BE2C (cell line): ENCODE measurements at regions not wholly inside any gene's neighbourhood (a gene's known extent, or its start where the extent isn't known, plus 50 kb on each side); places are given as distances from the start of the nearest gene placed in this dataset.

Experiments used
- DNase-seq: peaks from one replicate; pipeline ENCODE4 v3.0.0-alpha.2; 2020
- H3K27me3 ChIP-seq: fragments of 250-450 bp; sonication (Bioruptor Pico); 2 replicates; pipeline ENCODE4 v1.5.1; 2020; ENCODE audit warnings: mild to moderate bottlenecking
- H3K36me3 ChIP-seq: fragments of 250-450 bp; sonication (Bioruptor Pico); 2 replicates; pipeline ENCODE4 v1.5.1; 2020; ENCODE audit warnings: mild to moderate bottlenecking
- H3K4me1 ChIP-seq: fragments of 250-450 bp; sonication (Bioruptor Pico); 2 replicates; pipeline ENCODE4 v1.5.1; 2020
- H3K4me3 ChIP-seq: 2 replicates; pipeline ENCODE4 v1.5.1; 2011; ENCODE audit warnings: low read depth, low read length
- H3K9me3 ChIP-seq: fragments of 250-450 bp; sonication (Bioruptor Pico); 2 replicates; pipeline ENCODE4 v1.5.1; 2020
- TF ChIP-seq, protein P1 (sequence below): IDR thresholded peaks from 2 replicates; pipeline ENCODE4 v1.5.1; 2012; ENCODE audit warnings: mild to moderate bottlenecking, low read depth, low read length

DNA sequence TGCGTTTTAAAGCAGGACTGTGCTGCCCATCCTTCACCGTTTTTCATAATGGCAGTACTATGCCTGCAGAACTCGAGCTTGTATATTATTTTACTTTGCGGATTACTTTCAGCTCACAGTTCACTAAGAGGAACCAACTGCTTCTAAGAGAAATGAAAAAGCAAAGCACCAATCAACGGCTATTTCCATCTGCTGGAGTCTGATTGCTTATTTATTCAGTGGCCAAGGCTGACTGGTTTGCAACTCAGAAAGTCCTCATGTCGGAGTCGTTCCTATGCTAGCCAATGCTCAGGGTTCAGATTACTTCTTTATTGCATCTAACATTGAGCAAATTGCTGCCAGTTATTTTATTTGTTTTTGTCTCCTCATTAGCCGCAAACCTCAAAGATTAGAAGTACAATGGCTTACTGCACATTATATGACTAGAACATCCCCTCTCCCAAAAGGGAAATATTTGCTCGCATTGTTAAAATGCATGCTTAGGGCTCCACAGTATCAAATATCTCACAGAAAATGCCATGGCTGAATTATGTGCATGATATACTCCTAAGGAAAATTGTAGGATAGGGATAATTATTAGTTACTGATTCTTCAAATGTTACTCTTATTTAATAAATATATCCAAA, 1628.2 kb upstream of the ADGRL3 start:
- Histone ChIP-seq H3K27me3 (no peaks in the 10 kb centered on the region), H3K36me3 (no peaks in the 10 kb centered on the region), H3K4me3 (no peak overlapping the region), H3K4me1 (no peaks in the 10 kb centered on the region), H3K9me3 (no peaks in the 10 kb centered on the region)
- DNase-seq: no peak
- TF ChIP-seq, protein P1, sequence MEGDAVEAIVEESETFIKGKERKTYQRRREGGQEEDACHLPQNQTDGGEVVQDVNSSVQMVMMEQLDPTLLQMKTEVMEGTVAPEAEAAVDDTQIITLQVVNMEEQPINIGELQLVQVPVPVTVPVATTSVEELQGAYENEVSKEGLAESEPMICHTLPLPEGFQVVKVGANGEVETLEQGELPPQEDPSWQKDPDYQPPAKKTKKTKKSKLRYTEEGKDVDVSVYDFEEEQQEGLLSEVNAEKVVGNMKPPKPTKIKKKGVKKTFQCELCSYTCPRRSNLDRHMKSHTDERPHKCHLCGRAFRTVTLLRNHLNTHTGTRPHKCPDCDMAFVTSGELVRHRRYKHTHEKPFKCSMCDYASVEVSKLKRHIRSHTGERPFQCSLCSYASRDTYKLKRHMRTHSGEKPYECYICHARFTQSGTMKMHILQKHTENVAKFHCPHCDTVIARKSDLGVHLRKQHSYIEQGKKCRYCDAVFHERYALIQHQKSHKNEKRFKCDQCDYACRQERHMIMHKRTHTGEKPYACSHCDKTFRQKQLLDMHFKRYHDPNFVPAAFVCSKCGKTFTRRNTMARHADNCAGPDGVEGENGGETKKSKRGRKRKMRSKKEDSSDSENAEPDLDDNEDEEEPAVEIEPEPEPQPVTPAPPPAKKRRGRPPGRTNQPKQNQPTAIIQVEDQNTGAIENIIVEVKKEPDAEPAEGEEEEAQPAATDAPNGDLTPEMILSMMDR: no peak

DNA sequence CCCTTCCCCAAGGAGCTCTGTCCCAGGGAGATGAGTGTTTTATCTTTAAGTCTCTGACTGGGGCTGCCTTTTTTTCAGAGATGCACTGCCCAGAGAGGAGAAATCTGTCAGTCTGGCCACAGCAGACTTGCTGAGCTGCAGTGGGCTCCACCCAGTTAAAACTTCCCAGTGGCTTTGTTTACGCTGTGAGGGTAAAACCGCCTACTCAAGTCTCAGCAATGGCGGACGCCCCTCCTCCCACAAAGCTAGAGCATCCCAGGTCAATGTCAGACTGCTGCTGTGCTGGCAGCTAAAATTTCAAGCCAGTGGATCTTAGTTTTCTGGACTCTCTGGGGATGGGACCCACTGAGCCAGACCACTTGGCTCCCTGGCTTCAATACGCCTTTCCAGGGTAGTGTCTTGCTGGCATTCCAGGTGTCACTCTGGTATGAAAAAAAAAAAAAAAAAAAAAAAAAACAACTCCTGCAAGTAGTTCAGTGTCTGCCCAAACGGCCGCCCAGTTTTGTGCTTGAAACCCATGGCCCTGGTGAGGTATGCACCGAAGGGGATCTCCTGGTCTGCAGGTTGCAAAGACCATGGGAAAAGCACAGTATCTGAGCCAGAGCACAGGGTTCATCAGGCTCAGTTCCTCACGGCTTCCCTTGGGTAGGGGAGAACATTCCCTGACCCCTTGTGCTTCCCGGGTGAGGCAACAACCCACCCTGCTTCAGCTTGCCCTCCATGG, 1616.1 kb upstream of the ADGRL3 start:
- Histone ChIP-seq H3K36me3 (no peaks in the 10 kb centered on the region), H3K4me3 (no peak overlapping the region), H3K4me1 (no peaks in the 10 kb centered on the region), H3K27me3 (no peaks in the 10 kb centered on the region), H3K9me3 (no peaks in the 10 kb centered on the region)
- TF ChIP-seq, protein P1: no peak
- no peak for DNase-seq

DNA sequence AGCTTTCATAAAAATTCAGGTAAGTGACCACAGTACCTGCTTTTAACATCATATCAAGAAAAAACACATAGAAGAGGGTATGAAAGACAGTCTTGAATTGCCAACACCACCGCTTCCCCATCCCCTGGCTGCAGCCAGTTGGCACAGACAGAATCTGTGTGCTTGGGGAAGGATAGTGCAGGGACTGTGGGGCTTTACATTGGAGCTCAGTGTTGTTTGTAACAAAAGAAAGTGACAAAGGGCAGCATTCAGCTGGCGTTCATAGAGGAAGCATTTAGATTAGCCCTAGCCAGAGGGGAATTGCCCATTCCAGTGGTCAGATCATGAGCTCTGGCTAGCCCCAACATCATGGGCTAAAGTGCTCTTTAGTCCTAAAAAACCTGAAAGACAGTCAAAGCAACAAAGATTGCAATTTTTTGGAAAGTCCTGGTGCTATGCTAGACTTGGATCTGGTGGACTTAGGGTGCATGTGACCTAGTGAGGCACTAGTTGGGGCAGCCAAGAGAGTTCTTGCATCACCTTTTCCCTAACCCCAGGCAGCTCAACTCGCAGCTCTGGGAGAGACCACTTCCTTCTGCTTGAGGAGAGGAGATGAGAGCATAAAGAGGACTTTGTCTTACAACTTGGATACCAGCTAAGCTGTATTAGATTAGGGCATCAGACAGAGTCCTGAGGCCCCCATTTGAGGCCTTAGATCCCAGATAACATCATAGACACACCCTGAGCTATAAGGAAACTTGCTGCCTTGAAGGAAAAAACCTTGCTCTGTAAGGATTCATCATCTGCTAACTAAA, 1602.4 kb upstream of the ADGRL3 start:
- H3K4me1 ChIP-seq: no peaks in the 10 kb centered on the region
- no peaks in the 10 kb centered on the region for H3K36me3 ChIP-seq
- no peak overlapping the region for H3K4me3 ChIP-seq
- no peak for DNase-seq
- H3K9me3 ChIP-seq: no peaks in the 10 kb centered on the region; the same call in 1 of the 2 replicates
- TF ChIP-seq, protein P1: no peak
- no peaks in the 10 kb centered on the region for H3K27me3 ChIP-seq

DNA sequence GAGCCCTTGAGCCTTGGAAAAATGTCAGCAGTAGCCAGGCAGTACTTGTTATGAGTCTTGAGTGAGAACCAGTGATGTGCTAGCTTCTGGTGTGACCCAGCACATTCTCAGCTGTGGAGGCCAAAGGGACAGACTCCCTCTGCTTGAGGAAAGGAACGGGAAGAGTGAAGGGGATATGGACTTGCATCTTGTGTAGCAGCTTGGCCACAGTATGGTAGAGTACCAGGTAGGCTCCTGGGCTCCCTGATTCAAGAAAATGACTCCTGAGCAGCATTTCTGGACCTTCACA, 1601.9 kb upstream of the ADGRL3 start:
- Histone ChIP-seq H3K4me3 (no peak overlapping the region), H3K36me3 (no peaks in the 10 kb centered on the region), H3K27me3 (no peaks in the 10 kb centered on the region), H3K4me1 (no peaks in the 10 kb centered on the region), H3K9me3 (no peaks in the 10 kb centered on the region; the same call in 1 of the 2 replicates)
- DNase-seq: no peak
- TF ChIP-seq, protein P1: no peak

DNA sequence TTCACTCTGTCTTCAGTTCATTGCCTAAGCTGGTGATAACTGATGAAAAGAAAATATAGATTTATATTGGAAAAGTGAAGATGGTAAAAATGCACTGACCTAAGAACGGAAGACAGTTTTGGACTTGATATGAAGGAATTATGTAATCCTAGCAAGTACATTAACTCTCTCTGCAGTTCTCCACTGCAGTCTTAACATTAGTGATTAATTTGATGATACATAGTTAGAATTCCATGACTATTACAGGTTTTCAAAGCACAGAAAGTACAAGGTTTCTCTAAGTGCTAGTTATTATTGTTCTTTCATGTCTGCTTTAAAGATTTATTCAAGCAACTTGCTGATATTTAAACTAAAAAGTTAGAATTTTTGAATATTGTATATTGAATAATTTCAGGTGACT, 1591.7 kb upstream of the ADGRL3 start:
- H3K36me3 ChIP-seq: no peaks in the 10 kb centered on the region
- no peaks in the 10 kb centered on the region for H3K4me1 ChIP-seq
- TF ChIP-seq, protein P1: no peak
- no peak overlapping the region for H3K4me3 ChIP-seq
- DNase-seq: no peak
- H3K9me3 ChIP-seq: no peaks in the 10 kb centered on the region; the same call in 1 of the 2 replicates
- no peaks in the 10 kb centered on the region for H3K27me3 ChIP-seq

DNA sequence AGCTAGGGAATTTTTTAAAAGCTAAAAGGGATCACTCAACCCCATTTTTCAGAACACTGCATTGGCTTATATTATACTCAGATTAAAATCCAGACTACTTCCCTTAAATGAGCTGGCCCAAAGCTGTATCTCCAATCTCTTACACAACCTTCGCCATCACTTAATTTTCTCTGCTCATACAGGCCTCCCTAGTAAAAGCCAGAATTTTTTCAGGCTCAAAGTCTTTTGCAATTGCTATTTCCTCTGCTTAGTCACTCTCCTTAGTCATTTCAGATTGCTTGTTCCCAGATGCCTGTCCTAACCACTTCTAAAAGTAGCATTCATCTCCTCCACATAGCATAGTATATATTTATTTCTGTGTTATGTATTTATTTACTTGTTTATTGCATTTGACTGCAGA, 1587.9 kb upstream of the ADGRL3 start:
- Histone ChIP-seq H3K4me3 (no peak overlapping the region), H3K36me3 (no peaks in the 10 kb centered on the region), H3K27me3 (no peaks in the 10 kb centered on the region), H3K9me3 (no peaks in the 10 kb centered on the region), H3K4me1 (no peaks in the 10 kb centered on the region)
- DNase-seq: no peak
- TF ChIP-seq, protein P1: no peak
